Naive thymus-derived CD4-positive, alpha-beta T cell (primary cell): ENCODE measurements at regions not wholly inside any gene's neighbourhood (a gene's known extent, or its start where the extent isn't known, plus 50 kb on each side); places are given as distances from the start of the nearest gene placed in this dataset.
"Not testable (repeated sequence)": the region's sequence is repeated elsewhere in the genome, so short reads cannot be mapped to it uniquely, and the experiment has no call there.

Source experiments
- ATAC-seq: fragments of 150-1000 bp; cut with Tn5 transposase; 2 replicates; pipeline ENCODE4 v1.10.0; 2021; ENCODE audit warnings: mild to moderate bottlenecking, moderate library complexity
- CTCF ChIA-PET: fragments of 350-600 bp; sonication (Branson Sonifier 250); formaldehyde crosslinking; loops from one replicate; lab custom pipeline; 2021; ENCODE audit warnings: antibody characterized with exemption; lab: Charles Lee
- POLR2A ChIA-PET: fragments of 350-600 bp; sonication (Branson Sonifier 250); formaldehyde crosslinking; loops from one replicate; lab custom pipeline; 2021; ENCODE audit warnings: antibody characterized with exemption, inconsistent platforms; lab: Charles Lee
- DNase-seq, 9 donors: peaks; one replicate each; pipeline versions ENCODE4 v3.0.0 to v3.0.0-alpha.2; 2020 to 2022; ENCODE audit warnings: mixed read lengths in 1 of 9
- H3K27ac ChIP-seq: one replicate; pipeline ENCODE4 v1.7.0; 2013; ENCODE audit warnings: mild to moderate bottlenecking, low read depth, low read length, moderate library complexity
- H3K27me3 ChIP-seq, 2 donors: one replicate each; pipeline ENCODE4 v1.7.0; 2013; ENCODE audit warnings: low read length in 2 of 2, mild to moderate bottlenecking in 2 of 2, moderate library complexity in 2 of 2; ENCODE audit not compliant: control insufficient read depth in 2 of 2, insufficient read depth in 2 of 2
- H3K36me3 ChIP-seq, 3 experiments: 1 replicate in 2 of 3; 2 replicates in 1 of 3; pipeline ENCODE4 v1.7.0; 2013; ENCODE audit warnings: low read length in 3 of 3, mild to moderate bottlenecking in 3 of 3, moderate library complexity in 1 of 3; ENCODE audit not compliant: insufficient read depth in 3 of 3, control insufficient read depth in 2 of 3
- H3K4me1 ChIP-seq, 2 donors: one replicate each; pipeline ENCODE4 v1.7.0; 2013; ENCODE audit warnings: low read length in 2 of 2, mild to moderate bottlenecking in 2 of 2, moderate library complexity in 1 of 2; ENCODE audit not compliant: control insufficient read depth in 2 of 2, insufficient read depth in 2 of 2
- H3K4me3 ChIP-seq: 2 replicates; pipeline ENCODE4 v1.7.0; 2013; ENCODE audit warnings: mild to moderate bottlenecking, low read length
- H3K9me3 ChIP-seq, 3 experiments: 1 replicate in 2 of 3; 2 replicates in 1 of 3; pipeline ENCODE4 v1.7.0; 2013; ENCODE audit warnings: low read length in 3 of 3; ENCODE audit not compliant: control insufficient read depth in 2 of 3
- H3K27ac Mint-ChIP-seq, 9 donors: one replicate each; pipeline ENCODE4 v1.8.0; 2020 to 2022; ENCODE audit warnings: mixed read lengths in 9 of 9, mild to moderate bottlenecking in 8 of 9, moderate library complexity in 5 of 9, inconsistent platforms in 2 of 9
- H3K27me3 Mint-ChIP-seq, 5 donors: one replicate each; pipeline ENCODE4 v1.8.0; 2021 to 2022; ENCODE audit warnings: mixed read lengths in 5 of 5, mild to moderate bottlenecking in 1 of 5
- H3K36me3 Mint-ChIP-seq, 5 donors: one replicate each; pipeline ENCODE4 v1.8.0; 2020 to 2022; ENCODE audit warnings: mixed read lengths in 5 of 5, mild to moderate bottlenecking in 3 of 5, inconsistent platforms in 1 of 5
- H3K4me1 Mint-ChIP-seq, 7 donors: one replicate each; pipeline ENCODE4 v1.8.0; 2020 to 2022; ENCODE audit warnings: mixed read lengths in 7 of 7, mild to moderate bottlenecking in 3 of 7, inconsistent platforms in 1 of 7
- H3K4me3 Mint-ChIP-seq, 10 donors: one replicate each; pipeline ENCODE4 v1.8.0; 2020 to 2022; ENCODE audit warnings: mild to moderate bottlenecking in 10 of 10, mixed read lengths in 10 of 10, moderate library complexity in 6 of 10, inconsistent platforms in 2 of 10
- H3K9me3 Mint-ChIP-seq, 11 donors: one replicate each; pipeline ENCODE4 v1.8.0; 2020 to 2022; ENCODE audit warnings: mixed read lengths in 11 of 11, mild to moderate bottlenecking in 4 of 11, inconsistent platforms in 1 of 11, moderate library complexity in 1 of 11
- intact Hi-C, 2 donors: fragments of 100-400 bp; cut with micrococcal nuclease; formaldehyde crosslinking; loops; one replicate each; pipeline ENCODE4 v1.15.1; 2023

DNA sequence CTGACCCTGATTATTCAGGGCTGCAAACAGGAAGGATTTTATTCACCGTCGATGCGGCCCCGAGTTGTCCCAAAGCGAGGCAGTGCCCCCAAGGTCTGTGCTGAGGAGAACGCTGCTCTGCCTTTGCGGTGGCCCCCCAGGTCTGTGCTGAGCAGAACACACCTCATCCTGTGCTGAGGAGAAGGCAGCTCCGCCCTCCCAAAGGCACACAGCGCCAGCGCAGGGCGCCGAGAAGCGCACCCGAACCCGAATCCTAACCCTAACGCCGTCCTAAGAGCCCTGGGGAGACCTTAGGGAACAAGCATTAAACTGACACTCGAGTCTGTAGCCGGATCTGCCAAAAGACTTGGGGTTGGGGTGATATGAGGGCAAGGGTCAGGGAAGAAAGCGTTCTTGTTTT lies 188.9 kb downstream of the CCT8L2 start:
- intact Hi-C loops, CTCF ChIA-PET, H3K27ac Mint-ChIP-seq, H3K27ac ChIP-seq, H3K27me3 ChIP-seq, H3K4me3 Mint-ChIP-seq, H3K36me3 Mint-ChIP-seq, H3K4me1 Mint-ChIP-seq, ATAC-seq, POLR2A ChIA-PET, H3K4me3 ChIP-seq, DNase-seq, H3K36me3 ChIP-seq, H3K9me3 ChIP-seq, H3K4me1 ChIP-seq: not testable (repeated sequence)
- Mint-ChIP-seq H3K27me3 (peaks cover 0 to 11% (median 0%) of the 10 kb centered on the region in 5 donors), H3K9me3 (peaks cover 0 to 14% (median 5%) of the 10 kb centered on the region in 11 donors)

DNA sequence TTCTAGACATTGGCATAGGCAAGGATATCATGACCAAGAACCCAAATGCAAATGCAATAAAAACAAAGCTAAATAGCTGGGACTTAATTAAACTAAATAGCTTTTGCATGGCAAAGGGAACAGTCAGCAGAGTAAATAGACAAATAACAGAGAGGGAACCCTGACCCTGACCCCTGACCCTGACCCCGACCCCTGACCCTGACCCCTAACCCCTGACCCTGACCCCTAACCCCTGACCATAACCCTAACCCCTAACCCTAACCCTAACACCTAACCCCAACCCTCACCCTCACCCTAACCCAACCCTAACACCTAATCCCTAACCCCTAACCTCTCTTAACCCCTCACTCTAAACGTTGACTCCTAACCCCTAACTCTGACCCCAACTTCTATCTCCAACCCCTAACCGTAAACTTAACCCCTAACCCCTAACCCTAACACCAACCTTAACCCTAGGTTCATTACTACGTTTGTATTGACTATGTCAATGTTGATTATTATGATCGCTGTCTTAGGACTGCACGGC lies 189.7 kb downstream of the CCT8L2 start:
- peaks cover 0 to 11% (median 0%) of the 10 kb centered on the region in 5 donors for H3K27me3 Mint-ChIP-seq
- H3K4me3 ChIP-seq, H3K36me3 Mint-ChIP-seq, CTCF ChIA-PET, H3K9me3 ChIP-seq, H3K27ac Mint-ChIP-seq, DNase-seq, ATAC-seq, H3K4me3 Mint-ChIP-seq, POLR2A ChIA-PET, H3K4me1 ChIP-seq, H3K27ac ChIP-seq, H3K27me3 ChIP-seq, H3K4me1 Mint-ChIP-seq, intact Hi-C loops, H3K36me3 ChIP-seq: not testable (repeated sequence)
- peaks cover 0 to 17% (median 6%) of the 10 kb centered on the region in 11 donors for H3K9me3 Mint-ChIP-seq

DNA sequence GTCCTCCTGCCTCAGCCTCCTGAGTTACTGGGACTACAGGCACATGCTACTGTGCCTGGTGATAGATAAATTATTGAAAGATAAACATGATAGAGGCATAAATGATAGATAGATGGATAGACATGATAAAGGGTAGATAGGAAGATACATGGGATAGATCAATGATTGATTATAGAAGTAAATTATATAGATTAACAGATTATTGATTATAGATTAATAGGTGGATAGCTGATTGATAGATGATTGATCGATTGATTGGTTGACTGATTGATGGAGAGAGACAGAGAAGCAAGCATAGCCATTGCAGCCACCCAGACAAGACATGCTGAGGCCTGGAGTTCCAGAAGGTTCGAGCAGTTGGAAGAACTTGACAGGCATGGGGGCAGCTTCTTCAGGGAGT lies 199.1 kb downstream of the CCT8L2 start:
- H3K27me3 ChIP-seq, H3K36me3 Mint-ChIP-seq, H3K36me3 ChIP-seq, H3K4me3 Mint-ChIP-seq, H3K27ac ChIP-seq, H3K27ac Mint-ChIP-seq, H3K4me1 ChIP-seq, POLR2A ChIA-PET, H3K9me3 ChIP-seq, CTCF ChIA-PET, DNase-seq, intact Hi-C loops, H3K4me1 Mint-ChIP-seq, ATAC-seq, H3K4me3 ChIP-seq: not testable (repeated sequence)
- Mint-ChIP-seq H3K27me3 (peaks cover 0 to 27% (median 6%) of the 10 kb centered on the region in 5 donors), H3K9me3 (peaks cover 0 to 15% (median 6%) of the 10 kb centered on the region in 11 donors)

- ATAC-seq, CTCF ChIA-PET, H3K9me3 ChIP-seq, DNase-seq, H3K4me3 ChIP-seq, H3K27ac Mint-ChIP-seq, H3K4me1 ChIP-seq, POLR2A ChIA-PET, intact Hi-C loops, H3K4me1 Mint-ChIP-seq, H3K36me3 ChIP-seq, H3K27ac ChIP-seq, H3K36me3 Mint-ChIP-seq, H3K4me3 Mint-ChIP-seq, H3K27me3 ChIP-seq, H3K9me3 Mint-ChIP-seq: not testable (repeated sequence)
- H3K27me3 Mint-ChIP-seq = peaks cover 6 to 36% (median 13%) of the 10 kb centered on the region in 5 donors
Observed at GRCh38 chr22:16391417-16391930, 201.1 kb downstream of the CCT8L2 start.

GRCh38 chr22:16390541-16391217 lies 201.9 kb downstream of the CCT8L2 start:
- H3K27ac ChIP-seq, H3K36me3 ChIP-seq, H3K9me3 ChIP-seq, CTCF ChIA-PET, H3K4me1 Mint-ChIP-seq, H3K27ac Mint-ChIP-seq, H3K4me1 ChIP-seq, POLR2A ChIA-PET, DNase-seq, H3K4me3 Mint-ChIP-seq, intact Hi-C loops, H3K36me3 Mint-ChIP-seq, ATAC-seq, H3K4me3 ChIP-seq, H3K27me3 ChIP-seq: not testable (repeated sequence)
- peaks cover 0 to 10% (median 0%) of the 10 kb centered on the region in 11 donors for H3K9me3 Mint-ChIP-seq
- peaks cover 12 to 42% (median 21%) of the 10 kb centered on the region in 5 donors for H3K27me3 Mint-ChIP-seq

DNA sequence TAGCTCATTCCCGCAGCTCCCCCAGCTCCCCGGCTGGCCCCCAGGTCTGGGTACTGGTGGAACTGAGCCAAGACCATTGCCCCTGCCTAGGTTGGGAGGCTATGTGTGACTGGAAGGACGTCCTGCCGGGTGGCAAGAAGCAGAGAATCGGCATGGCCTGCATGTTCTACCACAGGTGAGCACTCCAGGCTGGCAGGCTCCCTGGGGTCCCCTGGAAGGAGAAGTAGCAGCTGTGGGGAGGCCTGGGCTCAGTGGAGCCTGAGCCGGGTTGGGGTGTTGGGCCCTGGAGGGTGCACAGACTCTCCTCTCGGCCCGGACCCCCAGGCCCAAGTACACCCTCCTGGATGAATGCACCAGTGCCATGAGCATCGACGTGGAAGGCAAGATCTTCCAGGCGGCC lies 202.6 kb downstream of the CCT8L2 start:
- H3K4me3 ChIP-seq, POLR2A ChIA-PET, H3K9me3 ChIP-seq, H3K27me3 ChIP-seq, DNase-seq, H3K4me1 Mint-ChIP-seq, H3K36me3 Mint-ChIP-seq, H3K4me1 ChIP-seq, intact Hi-C loops, H3K27ac Mint-ChIP-seq, CTCF ChIA-PET, H3K27ac ChIP-seq, H3K36me3 ChIP-seq, ATAC-seq, H3K4me3 Mint-ChIP-seq: not testable (repeated sequence)
- peaks cover 0 to 10% (median 0%) of the 10 kb centered on the region in 11 donors for H3K9me3 Mint-ChIP-seq
- H3K27me3 Mint-ChIP-seq = peaks cover 12 to 42% (median 23%) of the 10 kb centered on the region in 5 donors

GRCh38 chr22:16389256-16389655 lies 203.4 kb downstream of the CCT8L2 start:
- H3K27ac ChIP-seq, H3K4me1 ChIP-seq, POLR2A ChIA-PET, H3K36me3 ChIP-seq, H3K9me3 ChIP-seq, H3K4me3 Mint-ChIP-seq, H3K4me1 Mint-ChIP-seq, DNase-seq, H3K27me3 ChIP-seq, H3K27ac Mint-ChIP-seq, intact Hi-C loops, H3K4me3 ChIP-seq, ATAC-seq, H3K36me3 Mint-ChIP-seq, CTCF ChIA-PET: not testable (repeated sequence)
- H3K27me3 Mint-ChIP-seq = peaks cover 12 to 42% (median 23%) of the 10 kb centered on the region in 5 donors
- peaks cover 0 to 10% (median 0%) of the 10 kb centered on the region in 11 donors for H3K9me3 Mint-ChIP-seq
